ENCODE measurements at regions not wholly inside any gene's neighbourhood (a gene's known extent, or its start where the extent isn't known, plus 50 kb on each side); places are given as distances from the start of the nearest gene placed in this dataset.

DNA sequence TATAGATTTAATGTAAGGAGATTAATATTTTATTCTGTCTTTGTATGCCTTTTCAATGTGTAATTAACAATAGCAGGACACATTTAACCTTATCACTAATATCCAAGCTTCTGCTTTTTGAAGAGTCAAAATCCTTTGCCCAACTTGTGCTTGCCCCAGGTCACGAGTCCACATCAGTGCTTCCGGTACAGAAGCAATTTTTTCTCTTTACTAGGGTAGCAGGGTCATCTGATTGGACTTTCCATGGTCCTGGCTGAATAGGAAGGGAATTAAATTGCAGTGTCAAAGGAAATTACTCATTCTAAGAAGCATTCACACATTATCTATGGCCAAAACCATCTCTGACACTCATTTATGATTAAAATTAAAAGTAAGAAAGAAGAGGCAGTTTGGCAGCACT, 460.5 kb upstream of the ADGRL2 start:
- TF ChIP-seq, protein P1, sequence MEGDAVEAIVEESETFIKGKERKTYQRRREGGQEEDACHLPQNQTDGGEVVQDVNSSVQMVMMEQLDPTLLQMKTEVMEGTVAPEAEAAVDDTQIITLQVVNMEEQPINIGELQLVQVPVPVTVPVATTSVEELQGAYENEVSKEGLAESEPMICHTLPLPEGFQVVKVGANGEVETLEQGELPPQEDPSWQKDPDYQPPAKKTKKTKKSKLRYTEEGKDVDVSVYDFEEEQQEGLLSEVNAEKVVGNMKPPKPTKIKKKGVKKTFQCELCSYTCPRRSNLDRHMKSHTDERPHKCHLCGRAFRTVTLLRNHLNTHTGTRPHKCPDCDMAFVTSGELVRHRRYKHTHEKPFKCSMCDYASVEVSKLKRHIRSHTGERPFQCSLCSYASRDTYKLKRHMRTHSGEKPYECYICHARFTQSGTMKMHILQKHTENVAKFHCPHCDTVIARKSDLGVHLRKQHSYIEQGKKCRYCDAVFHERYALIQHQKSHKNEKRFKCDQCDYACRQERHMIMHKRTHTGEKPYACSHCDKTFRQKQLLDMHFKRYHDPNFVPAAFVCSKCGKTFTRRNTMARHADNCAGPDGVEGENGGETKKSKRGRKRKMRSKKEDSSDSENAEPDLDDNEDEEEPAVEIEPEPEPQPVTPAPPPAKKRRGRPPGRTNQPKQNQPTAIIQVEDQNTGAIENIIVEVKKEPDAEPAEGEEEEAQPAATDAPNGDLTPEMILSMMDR (conservative IDR thresholded peaks at IDR 0.05; ENCODE audit: low read depth, low read length), result no peak
- TF ChIP-seq EZH2 (IDR thresholded peaks at IDR 0.05; ENCODE audit: borderline replicate concordance, low read depth, low read length, poor library complexity, severe bottlenecking), result no peak

All from A673 (cell line).